ENCODE measurements at regions not wholly inside any gene's neighbourhood (a gene's known extent, or its start where the extent isn't known, plus 50 kb on each side); places are given as distances from the start of the nearest gene placed in this dataset.

GRCh38 chr9:124137944-124138335 is 119.8 kb upstream of the NEK6 start:
- Mint-ChIP-seq H3K4me1 (no peaks in the 10 kb centered on the region), H3K27me3 (ENCODE audit: low read depth) (no peaks in the 10 kb centered on the region), H3K4me3 (no peak overlapping the region), H3K36me3 (no peaks in the 10 kb centered on the region), H3K9me3 (no peaks in the 10 kb centered on the region), H3K27ac (no peak overlapping the region)
- CTCF ChIA-PET = no interaction called here
- DNase-seq (ENCODE audit: low spot score) (no peak), ATAC-seq (no peak)
- POLR2A ChIA-PET = no interaction called here
- TF ChIP-seq ESRRA (CRISPR knock-in tag; IDR thresholded peaks at IDR 0.05; ENCODE audit: borderline replicate concordance) (no peak), TEAD4 (CRISPR knock-in tag; IDR thresholded peaks at IDR 0.05) (no peak), KAT7 (CRISPR knock-in tag; IDR thresholded peaks at IDR 0.05; ENCODE audit: borderline replicate concordance) (no peak), NFATC4 (CRISPR knock-in tag; IDR thresholded peaks at IDR 0.05) (no peak), ETV6 (CRISPR knock-in tag; IDR thresholded peaks at IDR 0.05) (no peak), ZNF219 (CRISPR knock-in tag; IDR thresholded peaks at IDR 0.05; ENCODE audit: borderline replicate concordance) (no peak), MYBL2 (CRISPR knock-in tag; IDR thresholded peaks at IDR 0.05) (no peak), OVOL2 (CRISPR knock-in tag; IDR thresholded peaks at IDR 0.05; ENCODE audit: borderline replicate concordance) (no peak), NFYB (CRISPR knock-in tag; conservative IDR thresholded peaks at IDR 0.05; ENCODE audit: low read depth) (no peak), SMAD3 (CRISPR knock-in tag; IDR thresholded peaks at IDR 0.05; ENCODE audit: borderline replicate concordance) (no peak)
- TF ChIP-seq, protein P1, sequence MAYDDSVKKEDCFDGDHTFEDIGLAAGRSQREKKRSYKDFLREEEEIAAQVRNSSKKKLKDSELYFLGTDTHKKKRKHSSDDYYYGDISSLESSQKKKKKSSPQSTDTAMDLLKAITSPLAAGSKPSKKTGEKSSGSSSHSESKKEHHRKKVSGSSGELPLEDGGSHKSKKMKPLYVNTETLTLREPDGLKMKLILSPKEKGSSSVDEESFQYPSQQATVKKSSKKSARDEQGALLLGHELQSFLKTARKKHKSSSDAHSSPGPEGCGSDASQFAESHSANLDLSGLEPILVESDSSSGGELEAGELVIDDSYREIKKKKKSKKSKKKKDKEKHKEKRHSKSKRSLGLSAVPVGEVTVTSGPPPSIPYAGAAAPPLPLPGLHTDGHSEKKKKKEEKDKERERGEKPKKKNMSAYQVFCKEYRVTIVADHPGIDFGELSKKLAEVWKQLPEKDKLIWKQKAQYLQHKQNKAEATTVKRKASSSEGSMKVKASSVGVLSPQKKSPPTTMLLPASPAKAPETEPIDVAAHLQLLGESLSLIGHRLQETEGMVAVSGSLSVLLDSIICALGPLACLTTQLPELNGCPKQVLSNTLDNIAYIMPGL (CRISPR knock-in tag; IDR thresholded peaks at IDR 0.05) = no peak
- TF ChIP-seq, protein P2, sequence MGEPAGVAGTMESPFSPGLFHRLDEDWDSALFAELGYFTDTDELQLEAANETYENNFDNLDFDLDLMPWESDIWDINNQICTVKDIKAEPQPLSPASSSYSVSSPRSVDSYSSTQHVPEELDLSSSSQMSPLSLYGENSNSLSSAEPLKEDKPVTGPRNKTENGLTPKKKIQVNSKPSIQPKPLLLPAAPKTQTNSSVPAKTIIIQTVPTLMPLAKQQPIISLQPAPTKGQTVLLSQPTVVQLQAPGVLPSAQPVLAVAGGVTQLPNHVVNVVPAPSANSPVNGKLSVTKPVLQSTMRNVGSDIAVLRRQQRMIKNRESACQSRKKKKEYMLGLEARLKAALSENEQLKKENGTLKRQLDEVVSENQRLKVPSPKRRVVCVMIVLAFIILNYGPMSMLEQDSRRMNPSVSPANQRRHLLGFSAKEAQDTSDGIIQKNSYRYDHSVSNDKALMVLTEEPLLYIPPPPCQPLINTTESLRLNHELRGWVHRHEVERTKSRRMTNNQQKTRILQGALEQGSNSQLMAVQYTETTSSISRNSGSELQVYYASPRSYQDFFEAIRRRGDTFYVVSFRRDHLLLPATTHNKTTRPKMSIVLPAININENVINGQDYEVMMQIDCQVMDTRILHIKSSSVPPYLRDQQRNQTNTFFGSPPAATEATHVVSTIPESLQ (CRISPR knock-in tag; IDR thresholded peaks at IDR 0.05) = no peak

DNA sequence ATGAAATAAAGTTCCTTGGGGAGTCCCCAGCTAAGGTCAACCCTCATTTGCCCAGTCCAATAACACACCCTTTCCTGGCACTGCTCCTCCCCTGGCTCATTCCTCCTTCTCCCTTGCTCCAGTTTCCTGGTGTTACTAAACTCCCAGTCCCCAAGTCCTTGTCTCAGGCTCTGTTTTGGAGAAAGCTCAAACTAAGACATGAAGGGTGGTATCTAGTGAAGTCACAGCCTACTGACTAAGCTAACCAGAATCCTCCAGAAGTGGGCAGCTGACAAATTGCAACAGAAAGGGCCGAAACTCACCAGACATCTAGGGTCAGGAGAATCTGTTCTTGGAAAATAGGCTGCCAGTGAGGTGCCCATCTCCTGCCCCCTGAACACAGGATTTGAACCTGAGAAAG is 118.7 kb upstream of the NEK6 start:
- Mint-ChIP-seq H3K27me3 (ENCODE audit: low read depth) (no peaks in the 10 kb centered on the region), H3K36me3 (no peaks in the 10 kb centered on the region), H3K9me3 (no peaks in the 10 kb centered on the region), H3K4me3 (no peak overlapping the region), H3K27ac (no peak overlapping the region), H3K4me1 (no peaks in the 10 kb centered on the region)
- DNase-seq (ENCODE audit: low spot score) (no peak), ATAC-seq (no peak)
- ChIA-PET CTCF (no interaction called here), POLR2A (no interaction called here)
- TF ChIP-seq CTCF (IDR thresholded peaks at IDR 0.05) (no peak), GABPB1 (CRISPR knock-in tag; IDR thresholded peaks at IDR 0.05) (no peak), ZNF263 (CRISPR knock-in tag; IDR thresholded peaks at IDR 0.05; ENCODE audit: low read depth) (no peak), ZNF416 (CRISPR knock-in tag; IDR thresholded peaks at IDR 0.05) (no peak), ZNF532 (CRISPR knock-in tag; IDR thresholded peaks at IDR 0.05; ENCODE audit: borderline replicate concordance) (no peak), MYBL2 (CRISPR knock-in tag; IDR thresholded peaks at IDR 0.05) (no peak), FOXK1 (CRISPR knock-in tag; IDR thresholded peaks at IDR 0.05) (no peak), GTF2I (CRISPR knock-in tag; conservative IDR thresholded peaks at IDR 0.05) (no peak)
- TF ChIP-seq, protein P3, sequence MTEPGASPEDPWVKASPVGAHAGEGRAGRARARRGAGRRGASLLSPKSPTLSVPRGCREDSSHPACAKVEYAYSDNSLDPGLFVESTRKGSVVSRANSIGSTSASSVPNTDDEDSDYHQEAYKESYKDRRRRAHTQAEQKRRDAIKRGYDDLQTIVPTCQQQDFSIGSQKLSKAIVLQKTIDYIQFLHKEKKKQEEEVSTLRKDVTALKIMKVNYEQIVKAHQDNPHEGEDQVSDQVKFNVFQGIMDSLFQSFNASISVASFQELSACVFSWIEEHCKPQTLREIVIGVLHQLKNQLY (CRISPR knock-in tag; IDR thresholded peaks at IDR 0.05) = no peak
- TF ChIP-seq, protein P1 (CRISPR knock-in tag; IDR thresholded peaks at IDR 0.05) = no peak
- TF ChIP-seq, protein P4, sequence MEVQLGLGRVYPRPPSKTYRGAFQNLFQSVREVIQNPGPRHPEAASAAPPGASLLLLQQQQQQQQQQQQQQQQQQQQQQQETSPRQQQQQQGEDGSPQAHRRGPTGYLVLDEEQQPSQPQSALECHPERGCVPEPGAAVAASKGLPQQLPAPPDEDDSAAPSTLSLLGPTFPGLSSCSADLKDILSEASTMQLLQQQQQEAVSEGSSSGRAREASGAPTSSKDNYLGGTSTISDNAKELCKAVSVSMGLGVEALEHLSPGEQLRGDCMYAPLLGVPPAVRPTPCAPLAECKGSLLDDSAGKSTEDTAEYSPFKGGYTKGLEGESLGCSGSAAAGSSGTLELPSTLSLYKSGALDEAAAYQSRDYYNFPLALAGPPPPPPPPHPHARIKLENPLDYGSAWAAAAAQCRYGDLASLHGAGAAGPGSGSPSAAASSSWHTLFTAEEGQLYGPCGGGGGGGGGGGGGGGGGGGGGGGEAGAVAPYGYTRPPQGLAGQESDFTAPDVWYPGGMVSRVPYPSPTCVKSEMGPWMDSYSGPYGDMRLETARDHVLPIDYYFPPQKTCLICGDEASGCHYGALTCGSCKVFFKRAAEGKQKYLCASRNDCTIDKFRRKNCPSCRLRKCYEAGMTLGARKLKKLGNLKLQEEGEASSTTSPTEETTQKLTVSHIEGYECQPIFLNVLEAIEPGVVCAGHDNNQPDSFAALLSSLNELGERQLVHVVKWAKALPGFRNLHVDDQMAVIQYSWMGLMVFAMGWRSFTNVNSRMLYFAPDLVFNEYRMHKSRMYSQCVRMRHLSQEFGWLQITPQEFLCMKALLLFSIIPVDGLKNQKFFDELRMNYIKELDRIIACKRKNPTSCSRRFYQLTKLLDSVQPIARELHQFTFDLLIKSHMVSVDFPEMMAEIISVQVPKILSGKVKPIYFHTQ (CRISPR knock-in tag; IDR thresholded peaks at IDR 0.05) = no peak
